Cardiac muscle cell (in vitro differentiated cells and primary cell): ENCODE measurements at regions not wholly inside any gene's neighbourhood (a gene's known extent, or its start where the extent isn't known, plus 50 kb on each side); places are given as distances from the start of the nearest gene placed in this dataset.

Source experiments
- DNase-seq, 2 donors: peaks; one replicate each; pipeline versions ENCODE4 v3.0.0 to v3.0.0-alpha.2; 2010 to 2017; ENCODE audit warnings: low read depth in 1 of 2, low spot score in 1 of 2
- H3K27ac ChIP-seq: fragments of 200-600 bp; sonication (generic); 2 replicates; pipeline ENCODE4 v1.5.1; 2016
- H3K27me3 ChIP-seq: fragments of 200-600 bp; sonication (generic); 2 replicates; pipeline ENCODE4 v1.6.0; 2016; ENCODE audit warnings: control low read depth
- H3K36me3 ChIP-seq: fragments of 200-600 bp; sonication (generic); 2 replicates; pipeline ENCODE4 v1.5.1; 2016; ENCODE audit warnings: control low read depth
- H3K4me1 ChIP-seq: fragments of 200-600 bp; sonication (generic); 2 replicates; pipeline ENCODE4 v1.8.1; 2017; ENCODE audit warnings: low read depth, mild to moderate bottlenecking, mixed run types
- H3K4me3 ChIP-seq: fragments of 200-600 bp; sonication (generic); 2 replicates; pipeline ENCODE4 v1.5.1; 2016; ENCODE audit warnings: mild to moderate bottlenecking
- H3K9me3 ChIP-seq: fragments of 200-600 bp; sonication (generic); 2 replicates; pipeline ENCODE4 v1.5.1; 2017; ENCODE audit warnings: low read depth, mild to moderate bottlenecking, control low read depth
- TF ChIP-seq, protein P1 (sequence below): IDR thresholded peaks from 2 replicates; pipeline ENCODE4 v1.5.1; 2012; ENCODE audit warnings: low read depth, mild to moderate bottlenecking, low read length

DNA sequence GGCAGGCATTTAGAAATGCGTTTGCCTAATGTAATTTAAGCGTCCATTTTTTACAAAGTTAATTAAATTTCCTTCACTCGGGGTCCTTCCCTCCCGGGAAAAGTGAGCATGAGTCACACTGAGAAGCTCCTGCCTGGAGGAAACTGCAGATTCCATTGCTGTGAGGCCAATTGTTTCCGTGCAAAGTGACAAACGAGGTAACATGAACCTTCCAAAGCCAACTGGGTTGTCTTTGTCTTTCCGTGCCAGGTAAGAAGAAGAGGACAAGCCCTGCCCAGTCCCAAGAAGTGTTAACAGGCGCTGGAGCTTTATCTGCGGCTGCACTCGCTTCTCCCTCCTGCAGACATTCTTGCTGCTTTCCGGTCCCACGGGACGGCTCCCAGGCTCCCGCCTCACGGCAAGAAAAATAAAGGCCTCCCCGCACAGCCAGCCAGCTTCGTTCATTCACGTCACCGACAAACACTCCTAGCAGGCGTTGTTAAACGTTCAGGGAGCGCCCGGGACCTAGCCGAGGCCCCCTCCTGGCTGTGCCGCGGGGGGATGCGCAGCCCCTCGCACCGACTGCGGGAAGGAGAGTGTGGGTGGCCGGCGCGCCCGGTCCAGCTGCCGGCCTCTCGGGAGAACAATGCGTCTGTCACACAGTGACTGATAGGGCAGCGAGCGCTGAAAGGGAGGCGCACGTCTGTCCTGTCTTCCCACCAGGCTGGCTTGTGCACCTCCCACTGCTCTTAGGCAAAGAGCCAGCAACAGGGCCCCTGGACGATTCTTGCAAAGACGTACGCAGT lies 61.5 kb upstream of the HDDC2 start:
- Histone ChIP-seq H3K4me1 (peaks cover 43% of the 10 kb centered on the region), H3K4me3 (peak overlapping the region; percentile 28), H3K9me3 (no peaks in the 10 kb centered on the region), H3K27me3 (no peaks in the 10 kb centered on the region), H3K27ac (peak overlapping the region; percentile 97), H3K36me3 (no peaks in the 10 kb centered on the region)
- DNase-seq: peak; percentile 82 to 84
- TF ChIP-seq, protein P1, sequence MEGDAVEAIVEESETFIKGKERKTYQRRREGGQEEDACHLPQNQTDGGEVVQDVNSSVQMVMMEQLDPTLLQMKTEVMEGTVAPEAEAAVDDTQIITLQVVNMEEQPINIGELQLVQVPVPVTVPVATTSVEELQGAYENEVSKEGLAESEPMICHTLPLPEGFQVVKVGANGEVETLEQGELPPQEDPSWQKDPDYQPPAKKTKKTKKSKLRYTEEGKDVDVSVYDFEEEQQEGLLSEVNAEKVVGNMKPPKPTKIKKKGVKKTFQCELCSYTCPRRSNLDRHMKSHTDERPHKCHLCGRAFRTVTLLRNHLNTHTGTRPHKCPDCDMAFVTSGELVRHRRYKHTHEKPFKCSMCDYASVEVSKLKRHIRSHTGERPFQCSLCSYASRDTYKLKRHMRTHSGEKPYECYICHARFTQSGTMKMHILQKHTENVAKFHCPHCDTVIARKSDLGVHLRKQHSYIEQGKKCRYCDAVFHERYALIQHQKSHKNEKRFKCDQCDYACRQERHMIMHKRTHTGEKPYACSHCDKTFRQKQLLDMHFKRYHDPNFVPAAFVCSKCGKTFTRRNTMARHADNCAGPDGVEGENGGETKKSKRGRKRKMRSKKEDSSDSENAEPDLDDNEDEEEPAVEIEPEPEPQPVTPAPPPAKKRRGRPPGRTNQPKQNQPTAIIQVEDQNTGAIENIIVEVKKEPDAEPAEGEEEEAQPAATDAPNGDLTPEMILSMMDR: no peak

DNA sequence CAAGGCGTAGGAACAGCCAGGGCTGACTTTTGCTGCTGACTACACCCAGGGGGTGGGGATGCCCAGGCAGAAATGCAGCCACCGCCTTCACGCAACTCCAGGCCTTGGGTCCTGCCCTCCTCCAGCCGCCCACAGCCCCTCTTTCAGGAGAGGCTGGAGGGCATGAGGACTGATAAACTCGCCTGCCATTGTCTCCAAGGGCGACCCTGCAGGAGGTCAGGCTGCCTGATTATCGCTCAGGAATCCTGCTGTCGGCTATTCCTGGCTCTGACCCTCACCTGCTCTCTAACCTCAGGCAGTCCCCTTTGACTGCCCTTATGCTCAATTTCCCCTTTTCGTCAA lies 62.0 kb upstream of the HDDC2 start:
- H3K36me3 ChIP-seq: no peaks in the 10 kb centered on the region
- peak in 1 of 2 donors; percentile 83 for DNase-seq
- no peaks in the 10 kb centered on the region for H3K9me3 ChIP-seq
- TF ChIP-seq, protein P1: no peak
- H3K4me1 ChIP-seq: peaks cover 48% of the 10 kb centered on the region
- peak overlapping the region; percentile 97 for H3K27ac ChIP-seq
- no peaks in the 10 kb centered on the region for H3K27me3 ChIP-seq
- H3K4me3 ChIP-seq: peak overlapping the region; percentile 28

DNA sequence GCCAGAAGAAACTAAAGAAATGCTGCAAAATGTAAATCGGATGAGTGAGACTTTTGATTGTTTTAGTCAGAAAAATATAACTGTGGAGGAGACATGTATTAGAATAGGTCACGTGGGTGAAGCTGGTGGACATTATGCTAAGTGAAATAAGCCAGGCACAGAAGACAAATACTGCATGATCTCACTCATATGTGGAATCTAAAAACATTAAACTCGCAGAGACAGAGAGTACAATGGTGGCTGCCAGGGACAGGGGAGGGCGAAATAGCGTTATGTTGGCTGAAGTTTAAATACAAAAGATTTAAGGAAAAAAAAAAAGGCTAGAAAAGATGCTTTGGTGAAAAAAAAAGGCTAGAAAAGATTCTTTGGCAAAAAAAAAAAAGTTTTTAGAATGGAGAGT lies 63.5 kb upstream of the HDDC2 start:
- Histone ChIP-seq H3K4me3 (no peak overlapping the region), H3K36me3 (no peaks in the 10 kb centered on the region), H3K27me3 (no peaks in the 10 kb centered on the region), H3K27ac (peak overlapping the region; percentile 97), H3K9me3 (no peaks in the 10 kb centered on the region), H3K4me1 (peaks cover 63% of the 10 kb centered on the region)
- TF ChIP-seq, protein P1: no peak
- DNase-seq: no peak

DNA sequence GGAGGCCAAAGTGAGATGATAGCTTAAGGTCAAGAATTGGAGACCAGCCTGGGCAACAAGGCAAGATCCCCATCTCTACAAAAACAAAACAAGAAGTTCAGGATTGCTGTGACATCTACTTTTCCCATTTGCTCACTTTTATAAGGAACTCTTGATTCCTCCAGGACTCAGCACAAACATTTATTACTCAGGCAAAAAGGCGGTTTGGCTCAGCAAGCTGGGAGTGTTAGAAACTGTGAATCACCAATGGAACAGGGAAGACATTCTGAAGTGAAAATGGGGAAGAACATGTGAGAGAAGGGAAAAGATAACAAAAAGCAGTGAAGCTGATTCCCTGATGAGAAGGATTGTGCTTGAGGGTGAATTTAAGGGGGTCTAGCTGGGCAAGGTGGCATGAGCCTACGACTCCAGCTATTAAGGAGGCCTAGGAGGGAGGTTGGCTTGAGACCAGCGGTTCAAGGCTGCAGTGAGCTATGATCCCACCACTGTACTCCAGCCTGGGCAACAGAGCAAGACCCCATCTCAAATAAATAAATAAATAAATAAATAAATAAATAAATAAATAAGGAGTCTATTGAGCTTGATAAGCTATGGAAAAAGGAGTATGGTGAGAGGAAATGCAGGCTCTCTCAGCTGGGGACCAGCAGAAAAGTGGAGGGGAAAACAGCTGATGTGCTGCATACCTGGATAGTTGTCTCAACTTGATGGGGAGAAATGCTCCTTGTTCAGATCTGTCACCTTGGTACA lies 65.4 kb upstream of the HDDC2 start:
- Histone ChIP-seq H3K4me1 (peaks cover 54% of the 10 kb centered on the region), H3K4me3 (no peak overlapping the region), H3K27me3 (no peaks in the 10 kb centered on the region), H3K36me3 (no peaks in the 10 kb centered on the region), H3K27ac (no peak overlapping the region), H3K9me3 (no peaks in the 10 kb centered on the region)
- TF ChIP-seq, protein P1: no peak
- DNase-seq: no peak

DNA sequence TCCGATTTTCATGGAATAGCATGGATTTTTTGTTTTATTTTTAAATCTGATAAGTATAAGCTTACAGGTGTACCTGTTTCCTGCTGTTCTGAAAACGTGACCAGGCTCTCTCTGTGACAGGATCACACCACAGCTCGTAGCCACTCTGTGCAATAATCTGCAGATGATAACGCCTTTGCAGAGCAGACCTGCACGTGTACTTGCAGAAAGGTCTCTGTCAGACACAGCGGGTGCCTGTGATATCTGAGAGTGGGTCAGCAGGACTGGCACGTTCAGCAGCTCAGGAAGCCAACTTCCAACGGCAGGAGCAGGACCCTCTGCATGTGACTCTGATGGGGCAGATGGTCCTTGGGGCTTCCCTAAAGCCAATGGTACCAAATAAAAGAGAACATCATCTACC lies 68.6 kb upstream of the HDDC2 start:
- DNase-seq: peak in 1 of 2 donors; percentile 88
- TF ChIP-seq, protein P1: no peak
- Histone ChIP-seq H3K9me3 (no peaks in the 10 kb centered on the region), H3K4me1 (peaks cover 34% of the 10 kb centered on the region), H3K27ac (peak overlapping the region; percentile 58), H3K36me3 (no peaks in the 10 kb centered on the region), H3K27me3 (no peaks in the 10 kb centered on the region), H3K4me3 (no peak overlapping the region)
